Parathyroid adenoma (tissue), 2 donors: ENCODE measurements at regions not wholly inside any gene's neighbourhood (a gene's known extent, or its start where the extent isn't known, plus 50 kb on each side); places are given as distances from the start of the nearest gene placed in this dataset.
A peak's percentile ranks its signal among the peaks of the same experiment; 100 is the strongest.

Experiments used
- H2AFZ ChIP-seq: fragments of 300-600 bp; sonication (generic); one replicate; pipeline ENCODE4 v1.7.0; 2017; ENCODE audit warnings: antibody characterized with exemption, mild to moderate bottlenecking
- H3K27ac ChIP-seq: fragments of 300-600 bp; sonication (generic); one replicate; pipeline ENCODE4 v1.7.0; 2017
- H3K27me3 ChIP-seq: fragments of 300-600 bp; sonication (generic); one replicate; pipeline ENCODE4 v1.7.0; 2017; ENCODE audit warnings: low read length; ENCODE audit not compliant: control insufficient read depth, insufficient read depth
- H3K36me3 ChIP-seq: fragments of 300-600 bp; sonication (generic); one replicate; pipeline ENCODE4 v1.7.0; 2017; ENCODE audit warnings: low read length; ENCODE audit not compliant: control insufficient read depth, insufficient read depth
- H3K4me1 ChIP-seq: fragments of 300-600 bp; sonication (generic); one replicate; pipeline ENCODE4 v1.7.0; 2017; ENCODE audit warnings: control low read depth
- H3K4me2 ChIP-seq: fragments of 300-600 bp; sonication (generic); one replicate; pipeline ENCODE4 v1.7.0; 2017; ENCODE audit warnings: low read length
- H3K4me3 ChIP-seq: fragments of 300-600 bp; sonication (generic); one replicate; pipeline ENCODE4 v1.7.0; 2017; ENCODE audit warnings: low read depth, low read length
- H3K79me2 ChIP-seq: fragments of 300-600 bp; sonication (generic); one replicate; pipeline ENCODE4 v1.7.0; 2017; ENCODE audit warnings: control low read depth
- H3K9ac ChIP-seq: fragments of 300-600 bp; sonication (generic); one replicate; pipeline ENCODE4 v1.7.0; 2017; ENCODE audit warnings: mild to moderate bottlenecking
- H3K9me3 ChIP-seq: fragments of 300-600 bp; sonication (generic); one replicate; pipeline ENCODE4 v1.7.0; 2017; ENCODE audit warnings: low read length; ENCODE audit not compliant: control insufficient read depth
- TF ChIP-seq, protein P1 (sequence below): fragments of 300-600 bp; sonication (generic); IDR thresholded peaks from one replicate; pipeline ENCODE4 v1.7.0; 2017; ENCODE audit warnings: antibody characterized with exemption, mild to moderate bottlenecking
- donor health status: primary hyperparathyroidism.

DNA sequence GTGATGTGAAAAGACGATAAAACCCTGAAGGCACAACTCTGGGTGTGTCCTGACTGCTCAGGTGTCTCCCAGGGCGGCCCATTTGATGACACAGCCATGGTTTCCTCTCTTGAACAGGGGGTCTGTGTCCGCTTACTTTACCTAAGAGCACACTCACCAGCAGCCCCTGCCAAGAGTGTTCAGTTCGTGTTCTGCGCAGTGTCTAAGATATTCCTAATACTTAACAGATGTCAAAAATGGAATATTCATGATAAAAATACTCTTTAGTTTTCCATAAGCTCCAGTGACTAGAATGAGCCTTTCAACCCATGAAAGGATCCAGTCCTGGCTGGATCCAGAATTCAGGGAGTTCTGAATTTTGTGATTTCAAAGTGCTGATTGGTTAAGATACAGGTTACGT is 492.4 kb downstream of the TNS3 start:
- Histone ChIP-seq H3K4me2 (no peak overlapping the region), H3K36me3 (no peaks in the 10 kb centered on the region), H3K27ac (no peak overlapping the region), H3K79me2 (no peaks in the 10 kb centered on the region), H2AFZ (no peak overlapping the region), H3K9ac (no peak overlapping the region), H3K4me1 (no peaks in the 10 kb centered on the region), H3K27me3 (no peaks in the 10 kb centered on the region), H3K9me3 (no peaks in the 10 kb centered on the region), H3K4me3 (no peak overlapping the region)
- TF ChIP-seq, protein P1, sequence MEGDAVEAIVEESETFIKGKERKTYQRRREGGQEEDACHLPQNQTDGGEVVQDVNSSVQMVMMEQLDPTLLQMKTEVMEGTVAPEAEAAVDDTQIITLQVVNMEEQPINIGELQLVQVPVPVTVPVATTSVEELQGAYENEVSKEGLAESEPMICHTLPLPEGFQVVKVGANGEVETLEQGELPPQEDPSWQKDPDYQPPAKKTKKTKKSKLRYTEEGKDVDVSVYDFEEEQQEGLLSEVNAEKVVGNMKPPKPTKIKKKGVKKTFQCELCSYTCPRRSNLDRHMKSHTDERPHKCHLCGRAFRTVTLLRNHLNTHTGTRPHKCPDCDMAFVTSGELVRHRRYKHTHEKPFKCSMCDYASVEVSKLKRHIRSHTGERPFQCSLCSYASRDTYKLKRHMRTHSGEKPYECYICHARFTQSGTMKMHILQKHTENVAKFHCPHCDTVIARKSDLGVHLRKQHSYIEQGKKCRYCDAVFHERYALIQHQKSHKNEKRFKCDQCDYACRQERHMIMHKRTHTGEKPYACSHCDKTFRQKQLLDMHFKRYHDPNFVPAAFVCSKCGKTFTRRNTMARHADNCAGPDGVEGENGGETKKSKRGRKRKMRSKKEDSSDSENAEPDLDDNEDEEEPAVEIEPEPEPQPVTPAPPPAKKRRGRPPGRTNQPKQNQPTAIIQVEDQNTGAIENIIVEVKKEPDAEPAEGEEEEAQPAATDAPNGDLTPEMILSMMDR = no peak

DNA sequence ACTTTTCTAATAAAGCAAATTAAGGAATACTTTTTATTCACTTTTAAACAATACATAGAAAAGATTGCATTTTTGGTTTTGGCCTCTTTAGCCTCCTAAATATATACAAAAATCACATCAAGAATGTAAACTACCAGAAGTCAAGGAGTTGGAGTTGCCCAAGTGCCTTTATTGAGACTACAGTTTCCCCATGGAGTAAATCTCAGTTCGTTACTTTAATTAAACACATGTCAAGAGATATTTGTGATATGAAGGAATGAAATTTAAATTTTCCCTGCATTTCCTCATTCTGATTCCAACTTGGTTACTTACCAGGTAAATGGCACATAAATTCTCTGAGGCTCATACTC is 492.9 kb downstream of the TNS3 start:
- Histone ChIP-seq H3K27me3 (no peaks in the 10 kb centered on the region), H2AFZ (no peak overlapping the region), H3K9ac (no peak overlapping the region), H3K36me3 (no peaks in the 10 kb centered on the region), H3K79me2 (no peaks in the 10 kb centered on the region), H3K9me3 (no peaks in the 10 kb centered on the region), H3K4me1 (no peaks in the 10 kb centered on the region), H3K4me2 (no peak overlapping the region), H3K27ac (no peak overlapping the region), H3K4me3 (no peak overlapping the region)
- TF ChIP-seq, protein P1 = no peak

- H3K79me2 ChIP-seq = no peaks in the 10 kb centered on the region
- H2AFZ ChIP-seq = peak overlapping the region; percentile 40
- H3K36me3 ChIP-seq = no peaks in the 10 kb centered on the region
- no peaks in the 10 kb centered on the region for H3K27me3 ChIP-seq
- TF ChIP-seq, protein P1 = peak; percentile 76
- H3K9me3 ChIP-seq = no peaks in the 10 kb centered on the region
- no peak overlapping the region for H3K4me3 ChIP-seq
- no peak overlapping the region for H3K9ac ChIP-seq
- H3K4me2 ChIP-seq = peak overlapping the region; percentile 32
- H3K4me1 ChIP-seq = no peaks in the 10 kb centered on the region
- no peak overlapping the region for H3K27ac ChIP-seq
Measured at GRCh38 chr7:47088329-47089067, 493.4 kb downstream of the TNS3 start.

DNA sequence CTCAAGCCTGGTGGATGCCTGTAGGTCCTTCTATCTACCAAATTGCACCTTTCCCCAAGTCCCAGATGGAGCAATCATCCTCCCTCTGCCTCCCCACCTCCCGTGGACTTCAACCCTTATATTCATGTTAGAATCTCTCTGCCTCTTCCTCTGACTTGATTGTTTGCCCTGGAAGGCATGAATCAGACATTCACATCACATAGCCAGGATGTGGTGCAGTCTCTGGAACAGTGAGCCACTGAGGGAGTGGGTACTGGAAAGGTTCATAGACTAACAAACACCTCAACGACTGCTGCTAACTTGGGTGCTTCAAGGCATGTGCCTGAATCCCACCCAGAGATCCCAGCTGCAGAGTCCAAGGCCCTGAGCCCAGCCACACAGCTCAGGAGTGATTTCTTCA is 494.0 kb downstream of the TNS3 start:
- H3K79me2 ChIP-seq = no peaks in the 10 kb centered on the region
- H3K27ac ChIP-seq = no peak overlapping the region
- no peak overlapping the region for H3K9ac ChIP-seq
- H3K9me3 ChIP-seq = no peaks in the 10 kb centered on the region
- peak overlapping the region; percentile 18 for H2AFZ ChIP-seq
- no peaks in the 10 kb centered on the region for H3K36me3 ChIP-seq
- no peak overlapping the region for H3K4me3 ChIP-seq
- no peak overlapping the region for H3K4me2 ChIP-seq
- H3K27me3 ChIP-seq = no peaks in the 10 kb centered on the region
- TF ChIP-seq, protein P1 = no peak
- H3K4me1 ChIP-seq = no peaks in the 10 kb centered on the region
